CD4-positive, alpha-beta T cell treated with Interleukin-17A for 1 hour (primary cell): ENCODE measurements at regions not wholly inside any gene's neighbourhood (a gene's known extent, or its start where the extent isn't known, plus 50 kb on each side); places are given as distances from the start of the nearest gene placed in this dataset.

Source experiments
- DNase-seq: peaks from one replicate; pipeline ENCODE4 v3.0.0-alpha.2; 2020

DNA sequence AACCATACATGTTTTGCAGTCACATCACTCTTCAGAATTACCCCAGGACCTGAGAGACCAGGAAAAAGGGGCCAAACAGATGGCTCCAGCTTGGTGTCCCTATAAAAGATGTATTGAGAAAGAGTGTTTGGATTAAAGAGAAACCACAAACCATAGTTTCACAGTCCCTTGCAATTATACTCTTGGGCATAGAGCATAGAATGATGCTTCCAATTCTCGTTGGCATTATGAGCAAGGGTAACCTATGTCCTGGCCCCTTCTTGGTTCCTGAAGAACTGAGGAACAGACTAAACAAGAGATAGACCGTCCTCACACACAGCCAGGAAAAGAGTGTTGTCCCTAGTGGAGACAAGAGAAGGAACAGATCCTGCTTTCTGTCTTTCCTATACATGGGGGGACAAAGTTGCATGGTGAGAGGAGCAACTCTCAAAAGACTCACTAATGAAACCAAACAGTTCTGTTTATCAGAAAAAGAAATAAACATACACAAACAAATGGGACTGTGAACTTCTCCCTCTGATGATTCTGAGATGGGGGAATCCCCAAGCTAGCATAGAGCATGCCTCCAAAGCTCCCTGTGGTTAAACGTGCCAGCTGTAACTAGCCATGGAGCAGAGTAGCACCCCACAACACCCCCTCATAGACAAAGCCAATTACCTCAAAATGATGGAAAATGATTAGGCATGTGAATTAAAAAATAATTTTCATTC lies 908.6 kb downstream of the NTRK3 start:
- DNase-seq: no peak

DNA sequence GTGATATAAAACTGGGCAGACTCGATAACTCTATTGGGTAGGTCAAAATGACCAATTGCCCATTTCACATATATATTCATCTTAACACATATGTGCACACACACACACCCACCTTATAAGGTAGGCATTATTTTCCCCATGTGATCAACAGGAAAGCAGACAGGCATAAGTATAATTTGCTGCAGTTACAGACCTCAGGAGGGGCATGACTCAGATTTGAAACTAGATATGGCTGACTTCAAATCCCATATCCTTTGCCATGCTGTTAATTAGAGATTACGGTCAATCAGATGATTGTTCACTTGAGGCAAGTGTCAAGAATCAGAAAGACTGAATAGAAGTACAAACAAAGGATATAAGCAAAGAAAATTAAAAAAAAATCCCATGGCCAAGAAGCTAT lies 910.6 kb downstream of the NTRK3 start:
- no peak for DNase-seq

GRCh38 chr15:87343966-87344365 lies 912.6 kb downstream of the NTRK3 start:
- DNase-seq: no peak

- DNase-seq: no peak
Observed at GRCh38 chr15:87340370-87340769, 916.2 kb downstream of the NTRK3 start.

DNA sequence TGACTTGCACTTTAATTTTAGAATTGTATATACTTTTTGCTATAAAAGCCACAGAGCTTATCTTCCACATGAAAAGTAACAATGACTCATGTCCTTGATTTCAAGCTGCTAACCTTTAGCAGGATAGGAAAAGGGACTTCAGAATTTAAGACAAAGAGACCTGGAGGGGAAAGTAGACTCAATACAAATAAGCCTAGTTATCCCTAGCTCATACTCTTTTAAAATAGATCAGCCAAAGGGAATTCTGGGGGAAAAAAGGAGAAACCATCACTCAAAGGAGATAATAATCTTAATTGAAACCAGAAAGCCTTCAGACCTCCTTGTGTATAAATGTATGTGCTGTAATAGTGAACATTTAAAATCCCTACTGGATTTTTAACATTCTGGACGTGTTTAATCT lies 930.3 kb downstream of the NTRK3 start:
- DNase-seq: no peak

- DNase-seq: no peak
Observed at GRCh38 chr15:87322870-87323269, 933.7 kb downstream of the NTRK3 start.

DNA sequence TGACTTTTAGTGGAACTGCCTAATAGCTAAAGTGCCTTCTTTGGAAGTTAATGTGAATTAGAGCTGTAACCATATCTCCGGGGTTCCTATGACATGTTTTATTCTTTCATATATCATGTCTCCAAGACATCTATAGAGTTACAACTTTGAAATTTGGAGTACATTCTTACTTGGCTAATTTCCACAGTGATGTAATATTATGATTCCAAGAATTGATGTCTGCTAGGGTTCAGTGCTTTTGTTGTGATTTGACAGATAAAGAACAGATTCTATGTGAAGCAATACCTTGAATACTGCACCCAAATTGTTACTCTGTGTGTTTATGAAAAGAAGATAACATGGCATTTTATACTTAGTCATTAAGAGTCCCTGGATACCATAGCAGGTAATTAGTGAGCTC lies 934.3 kb downstream of the NTRK3 start:
- DNase-seq: no peak

GRCh38 chr15:87317900-87318299 lies 938.6 kb downstream of the NTRK3 start:
- no peak for DNase-seq

- no peak for DNase-seq
Observed at GRCh38 chr15:87312221-87312620, 944.3 kb downstream of the NTRK3 start.

DNA sequence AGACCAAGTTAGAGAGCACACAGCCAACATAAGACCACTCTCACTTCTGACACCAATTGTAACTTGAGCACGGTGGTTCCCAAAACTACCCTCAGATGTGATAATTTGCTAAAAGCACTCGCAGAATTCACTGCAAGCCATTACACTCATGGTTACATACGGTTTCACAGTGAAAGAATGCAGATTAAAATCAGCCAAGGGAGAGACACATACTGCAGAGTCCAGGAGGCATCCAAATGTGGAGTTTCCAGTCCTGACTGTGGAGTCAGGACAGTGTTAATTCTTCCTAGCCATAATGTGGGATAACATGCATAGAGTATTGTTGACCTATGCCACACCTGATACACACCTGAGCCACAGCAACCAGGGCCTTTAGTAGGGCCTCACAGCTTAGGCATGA lies 956.4 kb downstream of the NTRK3 start:
- no peak for DNase-seq

DNA sequence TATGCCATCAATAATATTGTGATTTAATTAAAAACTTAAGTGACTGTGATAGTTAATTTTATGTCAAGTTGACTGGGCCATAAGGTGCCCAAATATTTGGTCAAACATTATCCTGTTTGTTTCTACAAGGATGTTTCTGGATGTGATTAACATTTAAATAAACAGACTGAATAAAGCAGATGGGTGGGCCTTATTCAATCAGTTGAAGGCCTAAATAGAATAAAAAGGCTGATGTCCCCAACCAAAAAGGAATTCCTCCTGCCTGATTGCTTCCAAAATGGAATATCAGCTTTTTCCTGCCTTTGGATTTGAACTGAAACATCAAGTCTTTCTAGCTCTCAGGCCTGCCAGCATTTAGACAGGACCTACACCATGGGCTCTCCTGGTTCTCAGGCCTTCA lies 961.7 kb downstream of the NTRK3 start:
- no peak for DNase-seq

GRCh38 chr15:87293031-87293430 lies 963.5 kb downstream of the NTRK3 start:
- no peak for DNase-seq

- DNase-seq: no peak
Observed at GRCh38 chr15:87287156-87287555, 969.4 kb downstream of the NTRK3 start.

- no peak for DNase-seq
Observed at GRCh38 chr15:87269566-87269965, 987.0 kb downstream of the NTRK3 start.

- no peak for DNase-seq
Observed at GRCh38 chr15:87268675-87269074, 987.9 kb downstream of the NTRK3 start.

DNA sequence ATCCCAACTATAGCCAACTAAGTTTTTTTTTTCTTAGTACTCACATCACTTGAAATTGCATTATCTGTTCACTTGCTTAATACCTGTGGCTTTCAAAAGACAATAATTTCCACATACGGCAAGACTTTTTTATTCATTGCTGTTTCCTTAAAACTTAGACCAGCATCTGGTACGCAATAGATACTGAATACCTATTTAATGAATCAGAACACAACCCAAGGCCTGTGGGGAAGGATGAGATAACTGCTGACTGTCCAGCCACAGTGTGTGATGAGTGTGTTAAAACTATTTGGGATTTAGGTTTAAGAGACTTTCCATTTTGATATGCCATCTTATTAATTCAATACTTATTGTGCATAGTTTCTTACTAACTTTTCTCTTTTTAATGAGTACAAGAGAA lies 988.7 kb downstream of the NTRK3 start:
- DNase-seq: no peak

- DNase-seq: no peak
Observed at GRCh38 chr15:87263871-87264270, 992.7 kb downstream of the NTRK3 start.

DNA sequence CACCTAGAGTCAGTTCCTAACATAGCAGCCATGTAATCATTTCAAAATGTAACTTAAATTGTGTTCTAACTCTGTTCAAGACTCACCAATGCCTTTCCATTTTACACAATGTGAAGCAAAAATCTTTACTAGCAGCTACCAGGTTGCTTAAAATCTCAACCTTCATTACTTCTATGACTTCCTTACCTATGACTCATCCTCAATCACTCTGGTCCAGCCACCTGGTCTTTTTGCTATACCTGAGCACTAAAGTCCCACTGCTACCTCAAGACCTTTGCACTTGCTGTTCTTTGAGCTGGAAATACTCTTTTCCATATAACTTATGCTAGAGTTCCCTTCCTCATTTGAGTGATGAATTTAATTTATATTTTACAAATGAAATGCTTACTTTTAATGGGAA lies 993.2 kb downstream of the NTRK3 start:
- DNase-seq: no peak

DNA sequence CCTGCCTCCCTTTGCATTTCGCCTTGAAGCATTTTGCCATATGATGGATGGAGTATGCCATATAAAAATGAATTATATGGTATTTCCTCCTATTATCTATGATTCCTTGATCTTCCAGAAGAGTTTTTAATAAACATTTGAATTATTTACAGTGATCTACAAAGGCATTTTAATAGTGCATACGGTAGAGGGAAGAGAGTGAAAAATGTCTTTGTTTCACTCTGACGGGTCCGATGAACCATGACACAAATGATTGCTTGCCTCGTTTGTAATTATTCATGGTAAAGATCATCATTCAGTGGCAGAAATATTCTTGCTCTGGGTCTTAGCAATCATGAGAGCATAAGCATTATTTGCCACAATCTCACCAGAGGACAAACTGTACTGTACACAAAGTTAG lies 1010.9 kb downstream of the NTRK3 start:
- no peak for DNase-seq

GRCh38 chr15:87243474-87243873 lies 1013.1 kb downstream of the NTRK3 start:
- no peak for DNase-seq

DNA sequence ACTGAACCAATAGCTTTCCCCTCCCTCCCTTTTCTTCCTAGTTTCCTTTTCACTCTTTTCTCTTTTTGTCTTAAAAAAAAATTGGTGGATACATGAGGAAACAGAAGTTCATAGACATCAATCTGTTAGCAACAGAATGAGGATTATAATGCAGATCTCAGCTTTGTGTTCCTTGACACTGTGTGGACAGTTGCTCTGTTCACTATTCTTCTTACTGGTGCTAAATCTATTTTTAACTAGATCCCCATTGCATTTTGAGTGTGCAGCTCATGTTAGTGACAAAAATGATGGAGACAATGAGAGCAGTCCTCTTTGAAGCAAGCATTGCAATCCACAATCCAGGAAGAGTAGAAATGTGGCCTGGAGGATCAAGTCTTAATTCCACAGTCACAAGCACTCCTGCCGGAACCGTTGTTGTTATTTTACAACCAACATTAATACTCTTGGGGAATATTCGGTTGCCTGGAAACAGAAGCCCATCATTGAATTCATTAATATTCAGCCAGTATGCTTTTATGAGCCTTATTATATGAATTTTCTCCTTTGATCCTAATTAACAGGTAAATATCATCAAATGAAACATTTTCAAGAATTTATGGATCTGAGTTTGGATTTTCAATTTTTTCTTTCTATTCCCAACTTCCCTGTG lies 1016.8 kb downstream of the NTRK3 start:
- DNase-seq: no peak

DNA sequence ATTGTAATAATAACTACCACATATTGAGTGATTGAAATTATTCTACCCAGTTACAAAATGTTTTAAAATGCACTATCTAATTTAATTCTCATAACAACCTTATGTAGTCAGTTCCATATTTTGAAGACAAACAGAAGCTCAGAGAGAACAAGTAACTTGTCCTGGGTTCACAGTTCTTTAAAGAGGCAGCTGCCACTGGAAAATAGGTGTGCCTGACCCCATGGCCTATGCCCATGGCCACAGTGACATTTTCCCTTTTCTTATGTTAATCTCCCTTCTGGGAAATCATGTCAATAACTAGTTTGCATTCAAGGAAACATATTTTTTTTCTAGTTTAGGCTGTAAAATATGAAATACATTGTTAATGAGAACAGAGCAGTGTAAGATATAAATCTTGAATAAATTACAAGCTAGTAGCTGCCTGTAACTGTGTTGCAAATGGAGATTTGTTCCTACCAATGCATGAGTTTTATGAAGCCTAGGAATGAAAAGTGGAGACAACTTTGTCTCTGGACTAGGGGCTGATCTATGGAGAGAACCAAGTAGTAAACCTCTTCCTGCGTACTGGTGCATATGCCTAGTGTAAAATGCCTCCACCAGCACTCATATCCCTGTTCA lies 1018.0 kb downstream of the NTRK3 start:
- DNase-seq: no peak

- DNase-seq: no peak
Observed at GRCh38 chr15:87228460-87228859, 1028.1 kb downstream of the NTRK3 start.

DNA sequence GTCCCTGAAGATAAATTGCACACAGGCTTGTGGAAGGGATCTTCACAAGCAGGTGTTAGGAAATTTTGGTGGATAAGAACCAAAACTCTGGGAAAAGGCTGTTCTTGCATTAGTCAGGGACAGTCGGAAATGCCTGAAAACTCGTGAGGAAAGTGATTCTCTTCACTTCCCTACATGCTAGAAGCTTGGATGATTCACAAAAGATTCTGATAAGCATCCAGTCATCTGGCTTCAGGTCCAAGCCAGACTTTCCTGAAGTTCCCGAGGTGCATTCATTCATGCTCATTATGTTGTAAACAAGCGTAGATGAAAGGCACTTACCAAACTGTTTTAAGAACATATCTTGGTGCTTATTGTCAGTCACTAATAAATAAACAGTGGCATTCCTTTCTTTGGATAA lies 1028.7 kb downstream of the NTRK3 start:
- DNase-seq: no peak

DNA sequence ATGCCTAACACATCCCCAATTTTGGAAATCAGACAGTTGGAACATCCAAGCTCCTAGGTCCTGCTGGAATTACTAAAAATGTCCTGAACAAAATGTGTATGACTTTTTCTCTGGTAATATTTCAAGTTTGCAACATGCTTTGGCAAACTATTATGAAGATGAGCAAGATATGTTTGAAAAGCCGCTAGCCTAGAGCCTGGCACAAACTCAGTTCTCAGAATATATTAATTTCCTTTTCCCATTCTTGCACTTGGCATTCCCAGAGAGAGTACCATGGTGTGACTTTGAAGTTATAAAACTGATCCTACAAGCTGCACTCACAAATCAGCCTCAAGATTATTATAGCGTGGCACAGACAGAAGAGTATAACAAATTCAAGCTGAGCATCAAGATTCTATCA lies 1031.1 kb downstream of the NTRK3 start:
- DNase-seq: no peak
